Keratinocyte (primary cell): ENCODE measurements at regions not wholly inside any gene's neighbourhood (a gene's known extent, or its start where the extent isn't known, plus 50 kb on each side); places are given as distances from the start of the nearest gene placed in this dataset.

ENCODE experiments used
- CTCF ChIP-seq, 3 experiments: IDR thresholded peaks in 1 of 3; conservative IDR thresholded peaks in 1 of 3; optimal IDR thresholded peaks in 1 of 3; 2 replicates in 2 of 3; 3 replicates in 1 of 3; pipeline versions ENCODE3 to v1.5.1; 2011; ENCODE audit warnings: low read length in 3 of 3, mild to moderate bottlenecking in 3 of 3, moderate library complexity in 2 of 3, control low read depth in 1 of 3, inconsistent platforms in 1 of 3; ENCODE audit not compliant: insufficient read depth in 2 of 3; ENCODE audit errors: extremely low read depth in 1 of 3
- EZH2 ChIP-seq: IDR thresholded peaks from one replicate; pipeline ENCODE4 v1.6.1; 2012; ENCODE audit warnings: inconsistent platforms, mild to moderate bottlenecking, low read length, moderate library complexity

- no peak for TF ChIP-seq CTCF (optimal IDR thresholded peaks at IDR 0.05 in 1 of 3, IDR thresholded peaks at IDR 0.05 in 1 of 3, conservative IDR thresholded peaks at IDR 0.05 in 1 of 3; ENCODE audit: extremely low read depth in 1 of 3, insufficient read depth in 2 of 3, low read length in 3 of 3)
- TF ChIP-seq EZH2, result no peak
These were observed 366.7 kb upstream of the RPS6KA3 start for GRCh38 chrX:20633451-20633850.
